Tibial nerve (tissue), 4 donors: ENCODE measurements at regions not wholly inside any gene's neighbourhood (a gene's known extent, or its start where the extent isn't known, plus 50 kb on each side); places are given as distances from the start of the nearest gene placed in this dataset.

Source experiments
- DNase-seq, 2 donors: peaks; one replicate each; pipeline ENCODE4 v3.0.0-alpha.2; 2019; ENCODE audit warnings: low spot score in 2 of 2
- H3K27ac ChIP-seq, 4 donors: fragments of 200-600 bp; sonication (generic) in 3 of 4; one replicate each; pipeline ENCODE4 v1.5.1; 2017 to 2019; ENCODE audit warnings: mild to moderate bottlenecking in 1 of 4
- H3K27me3 ChIP-seq, 2 donors: fragments of 200-600 bp; sonication (generic) in 1 of 2; one replicate each; pipeline versions ENCODE4 v1.5.1 to v1.6.0; 2017 to 2019
- H3K36me3 ChIP-seq, 3 donors: fragments of 200-600 bp; sonication (generic); one replicate each; pipeline ENCODE4 v1.5.1; 2018 to 2019
- H3K4me1 ChIP-seq, 4 donors: fragments of 200-600 bp; sonication (generic) in 3 of 4; one replicate each; pipeline ENCODE4 v1.5.1; 2017 to 2019
- H3K4me3 ChIP-seq, 4 donors: fragments of 200-600 bp; sonication (generic) in 3 of 4; one replicate each; pipeline ENCODE4 v1.5.1; 2017 to 2019; ENCODE audit warnings: mild to moderate bottlenecking in 1 of 4, moderate library complexity in 1 of 4
- H3K9me3 ChIP-seq, 4 donors: fragments of 200-600 bp; sonication (generic) in 3 of 4; one replicate each; pipeline ENCODE4 v1.5.1; 2017 to 2019
- CTCF ChIP-seq, 5 experiments: fragments of 200-600 bp in 3 of 5; fragments of 450-650 bp in 2 of 5; sonication (generic) in 3 of 5; IDR thresholded peaks; one replicate each; pipeline ENCODE4 v1.5.1; 2016 to 2019; ENCODE audit warnings: antibody characterized with exemption in 5 of 5, mild to moderate bottlenecking in 3 of 5, moderate library complexity in 2 of 5
- EP300 ChIP-seq, 2 donors: sonication (generic); formaldehyde crosslinking; IDR thresholded peaks; one replicate each; pipeline ENCODE4 v1.6.1; 2017; ENCODE audit warnings: antibody characterized with exemption in 2 of 2, mild to moderate bottlenecking in 1 of 2
- POLR2A ChIP-seq, 2 donors: fragments of 450-650 bp; IDR thresholded peaks; one replicate each; pipeline ENCODE4 v1.6.1; 2017; ENCODE audit warnings: antibody characterized with exemption in 2 of 2, mild to moderate bottlenecking in 2 of 2, moderate library complexity in 2 of 2
- WGBS, 2 donors: methylation state at CpG; one replicate each; pipeline ENCODE4 v1.1.5; 2018; 5-methylcytosine and 5-hydroxymethylcytosine counted together

- Histone ChIP-seq H3K4me3 (no peak overlapping the region), H3K36me3 (no peaks in the 10 kb centered on the region), H3K27me3 (no peaks in the 10 kb centered on the region), H3K27ac (peak overlapping the region in 2 of 4 donors; percentile 47 to 62), H3K4me1 (peaks cover 0 to 44% (median 13%) of the 10 kb centered on the region in 4 donors), H3K9me3 (no peaks in the 10 kb centered on the region)
- TF ChIP-seq EP300 (IDR thresholded peaks at IDR 0.05), result peak; percentile 28 to 91
- no peak for TF ChIP-seq POLR2A (IDR thresholded peaks at IDR 0.05)
- 19 to 31% methylated on average over 8 of the region's 8 CpGs for WGBS, 2 donors
- peak; percentile 84 to 96 for DNase-seq
Measured at GRCh38 chr3:107987036-107987939, 103.5 kb downstream of the CD47 start.

- Histone ChIP-seq H3K9me3 (no peaks in the 10 kb centered on the region), H3K36me3 (no peaks in the 10 kb centered on the region), H3K27me3 (no peaks in the 10 kb centered on the region), H3K4me3 (no peak overlapping the region), H3K27ac (peak overlapping the region in 2 of 4 donors; percentile 47 to 62), H3K4me1 (peaks cover 0 to 49% (median 13%) of the 10 kb centered on the region in 4 donors)
- TF ChIP-seq EP300 (IDR thresholded peaks at IDR 0.05) (no peak), CTCF (IDR thresholded peaks at IDR 0.05) (no peak), POLR2A (IDR thresholded peaks at IDR 0.05) (no peak)
- 52 to 57% methylated on average over 4 of the region's 4 CpGs for WGBS, 2 donors
- DNase-seq, result no peak
Measured at GRCh38 chr3:107986505-107986904, 104.3 kb downstream of the CD47 start.

- no peaks in the 10 kb centered on the region for H3K9me3 ChIP-seq
- no peaks in the 10 kb centered on the region for H3K27me3 ChIP-seq
- no peak for DNase-seq
- H3K36me3 ChIP-seq, result no peaks in the 10 kb centered on the region
- H3K4me1 ChIP-seq, result peaks cover 0 to 49% (median 13%) of the 10 kb centered on the region in 4 donors
- no peak overlapping the region for H3K27ac ChIP-seq
- H3K4me3 ChIP-seq, result no peak overlapping the region
- WGBS, 2 donors, result 45 to 48% methylated on average over 4 of the region's 4 CpGs
- TF ChIP-seq POLR2A (IDR thresholded peaks at IDR 0.05) (no peak), CTCF (IDR thresholded peaks at IDR 0.05) (no peak), EP300 (IDR thresholded peaks at IDR 0.05) (no peak)
Measured at GRCh38 chr3:107985496-107985895, 105.3 kb downstream of the CD47 start.

GRCh38 chr3:107983247-107983646, 107.6 kb downstream of the CD47 start:
- no peaks in the 10 kb centered on the region for H3K9me3 ChIP-seq
- no peak overlapping the region for H3K27ac ChIP-seq
- no peaks in the 10 kb centered on the region for H3K27me3 ChIP-seq
- no peak for DNase-seq
- 93 to 97% methylated on average over 3 of the region's 3 CpGs for WGBS, 2 donors
- H3K36me3 ChIP-seq, result no peaks in the 10 kb centered on the region
- H3K4me1 ChIP-seq, result peaks cover 0 to 35% (median 11%) of the 10 kb centered on the region in 4 donors
- H3K4me3 ChIP-seq, result no peak overlapping the region
- TF ChIP-seq CTCF (IDR thresholded peaks at IDR 0.05) (no peak), POLR2A (IDR thresholded peaks at IDR 0.05) (no peak), EP300 (IDR thresholded peaks at IDR 0.05) (no peak)

GRCh38 chr3:107982165-107982564, 108.7 kb downstream of the CD47 start:
- peaks cover 0 to 25% (median 8%) of the 10 kb centered on the region in 4 donors for H3K4me1 ChIP-seq

More at GRCh38 chr3:107982165-107982564, 108.7 kb downstream of the CD47 start:
- WGBS, 2 donors, result 32 to 52% methylated on average over 1 of the region's 1 CpG
- Histone ChIP-seq H3K4me3 (no peak overlapping the region), H3K9me3 (no peaks in the 10 kb centered on the region), H3K27ac (no peak overlapping the region), H3K36me3 (no peaks in the 10 kb centered on the region), H3K27me3 (no peaks in the 10 kb centered on the region)
- no peak for TF ChIP-seq EP300 (IDR thresholded peaks at IDR 0.05)
- no peak for TF ChIP-seq CTCF (IDR thresholded peaks at IDR 0.05)
- no peak for TF ChIP-seq POLR2A (IDR thresholded peaks at IDR 0.05)
- no peak for DNase-seq
